ENCODE measurements at regions not wholly inside any gene's neighbourhood (a gene's known extent, or its start where the extent isn't known, plus 50 kb on each side); places are given as distances from the start of the nearest gene placed in this dataset.
A peak's percentile ranks its signal among the peaks of the same experiment; 100 is the strongest.
"Not testable (repeated sequence)": the region's sequence is repeated elsewhere in the genome, so short reads cannot be mapped to it uniquely, and the experiment has no call there.

- Histone ChIP-seq H3K36me3 (ENCODE audit: control insufficient read depth, insufficient read depth, low read length) (no peaks in the 10 kb centered on the region), H3K9me3 (ENCODE audit: control insufficient read depth, insufficient read depth, low read length) (no peaks in the 10 kb centered on the region), H3K4me1 (ENCODE audit: control insufficient read depth, insufficient read depth, low read length) (no peaks in the 10 kb centered on the region), H3K4me3 (ENCODE audit: low read depth, low read length) (no peak overlapping the region), H3K27me3 (ENCODE audit: control insufficient read depth, insufficient read depth, low read length) (no peaks in the 10 kb centered on the region), H3K27ac (ENCODE audit: low read depth, low read length) (no peak overlapping the region)
- peak in 1 of 6 donors; percentile 41 for DNase-seq (ENCODE audit: low read depth in 4 of 6, low spot score in 6 of 6)
Observed at GRCh38 chr12:61553091-61553490, 707.1 kb upstream of the USP15 start.

- H3K27me3 ChIP-seq (ENCODE audit: control insufficient read depth, insufficient read depth, low read length) = no peaks in the 10 kb centered on the region
- no peak overlapping the region for H3K27ac ChIP-seq (ENCODE audit: low read depth, low read length)
- no peaks in the 10 kb centered on the region for H3K4me1 ChIP-seq (ENCODE audit: control insufficient read depth, insufficient read depth, low read length)
- no peak overlapping the region for H3K4me3 ChIP-seq (ENCODE audit: low read depth, low read length)
- WGBS (ENCODE audit: insufficient coverage) = 75% methylated on average over 2 of the region's 6 CpGs
- DNase-seq (ENCODE audit: low read depth in 4 of 6, low spot score in 6 of 6) = peak in 1 of 6 donors; percentile 16
- H3K36me3 ChIP-seq (ENCODE audit: control insufficient read depth, insufficient read depth, low read length) = no peaks in the 10 kb centered on the region
- H3K9me3 ChIP-seq (ENCODE audit: control insufficient read depth, insufficient read depth, low read length) = no peaks in the 10 kb centered on the region
Observed at GRCh38 chr12:61554268-61555008, 705.8 kb upstream of the USP15 start.

GRCh38 chr12:61563665-61564450 lies 696.3 kb upstream of the USP15 start:
- 83% methylated on average over 1 of the region's 2 CpGs for WGBS (ENCODE audit: insufficient coverage)
- no peak overlapping the region for H3K27ac ChIP-seq (ENCODE audit: low read depth, low read length)
- H3K27me3 ChIP-seq (ENCODE audit: control insufficient read depth, insufficient read depth, low read length) = no peaks in the 10 kb centered on the region

GRCh38 chr12:61564466-61564865 lies 695.7 kb upstream of the USP15 start:
- WGBS (ENCODE audit: insufficient coverage) = no CpG with 5 or more reads among the region's 3 CpGs
- Histone ChIP-seq H3K9me3 (ENCODE audit: control insufficient read depth, insufficient read depth, low read length) (no peaks in the 10 kb centered on the region), H3K27ac (ENCODE audit: low read depth, low read length) (no peak overlapping the region), H3K4me3 (ENCODE audit: low read depth, low read length) (no peak overlapping the region), H3K27me3 (ENCODE audit: control insufficient read depth, insufficient read depth, low read length) (no peaks in the 10 kb centered on the region), H3K36me3 (ENCODE audit: control insufficient read depth, insufficient read depth, low read length) (no peaks in the 10 kb centered on the region), H3K4me1 (ENCODE audit: control insufficient read depth, insufficient read depth, low read length) (no peaks in the 10 kb centered on the region)
- peak in 1 of 6 donors; percentile 73 for DNase-seq (ENCODE audit: low read depth in 4 of 6, low spot score in 6 of 6)

More at GRCh38 chr12:61563665-61564450, 696.3 kb upstream of the USP15 start:
- H3K4me1 ChIP-seq (ENCODE audit: control insufficient read depth, insufficient read depth, low read length) = no peaks in the 10 kb centered on the region
- no peaks in the 10 kb centered on the region for H3K36me3 ChIP-seq (ENCODE audit: control insufficient read depth, insufficient read depth, low read length)
- peak in 1 of 6 donors; percentile 69 for DNase-seq (ENCODE audit: low read depth in 4 of 6, low spot score in 6 of 6)
- H3K4me3 ChIP-seq (ENCODE audit: low read depth, low read length) = no peak overlapping the region
- H3K9me3 ChIP-seq (ENCODE audit: control insufficient read depth, insufficient read depth, low read length) = no peaks in the 10 kb centered on the region

GRCh38 chr12:61566183-61566582 lies 694.0 kb upstream of the USP15 start:
- Histone ChIP-seq H3K27me3 (ENCODE audit: control insufficient read depth, insufficient read depth, low read length) (no peaks in the 10 kb centered on the region), H3K36me3 (ENCODE audit: control insufficient read depth, insufficient read depth, low read length) (no peaks in the 10 kb centered on the region), H3K9me3 (ENCODE audit: control insufficient read depth, insufficient read depth, low read length) (no peaks in the 10 kb centered on the region), H3K4me1 (ENCODE audit: control insufficient read depth, insufficient read depth, low read length) (no peaks in the 10 kb centered on the region), H3K4me3 (ENCODE audit: low read depth, low read length) (no peak overlapping the region), H3K27ac (ENCODE audit: low read depth, low read length) (no peak overlapping the region)
- DNase-seq (ENCODE audit: low read depth in 4 of 6, low spot score in 6 of 6) = no peak
- 40% methylated on average over 1 of the region's 2 CpGs for WGBS (ENCODE audit: insufficient coverage)

GRCh38 chr12:61574339-61574738 lies 685.9 kb upstream of the USP15 start:
- no peak overlapping the region for H3K4me3 ChIP-seq (ENCODE audit: low read depth, low read length)
- H3K27ac ChIP-seq (ENCODE audit: low read depth, low read length) = no peak overlapping the region
- no peaks in the 10 kb centered on the region for H3K4me1 ChIP-seq (ENCODE audit: control insufficient read depth, insufficient read depth, low read length)
- no peaks in the 10 kb centered on the region for H3K9me3 ChIP-seq (ENCODE audit: control insufficient read depth, insufficient read depth, low read length)
- no peaks in the 10 kb centered on the region for H3K27me3 ChIP-seq (ENCODE audit: control insufficient read depth, insufficient read depth, low read length)
- no peaks in the 10 kb centered on the region for H3K36me3 ChIP-seq (ENCODE audit: control insufficient read depth, insufficient read depth, low read length)
- 78% methylated on average over 2 of the region's 3 CpGs for WGBS (ENCODE audit: insufficient coverage)
- no peak for DNase-seq (ENCODE audit: low read depth in 4 of 6, low spot score in 6 of 6)

- H3K36me3 ChIP-seq (ENCODE audit: control insufficient read depth, insufficient read depth, low read length) = no peaks in the 10 kb centered on the region
Observed at GRCh38 chr12:61584943-61585342, 675.3 kb upstream of the USP15 start.

GRCh38 chr12:61590864-61591263 lies 669.3 kb upstream of the USP15 start:
- not testable (repeated sequence) for DNase-seq (ENCODE audit: low read depth in 4 of 6, low spot score in 6 of 6); H3K27ac ChIP-seq (ENCODE audit: low read depth, low read length); H3K4me3 ChIP-seq (ENCODE audit: low read depth, low read length); H3K27me3 ChIP-seq (ENCODE audit: control insufficient read depth, insufficient read depth, low read length); H3K9me3 ChIP-seq (ENCODE audit: control insufficient read depth, insufficient read depth, low read length); H3K36me3 ChIP-seq (ENCODE audit: control insufficient read depth, insufficient read depth, low read length); H3K4me1 ChIP-seq (ENCODE audit: control insufficient read depth, insufficient read depth, low read length)

More at GRCh38 chr12:61584943-61585342, 675.3 kb upstream of the USP15 start:
- Histone ChIP-seq H3K27me3 (ENCODE audit: control insufficient read depth, insufficient read depth, low read length) (no peaks in the 10 kb centered on the region), H3K27ac (ENCODE audit: low read depth, low read length) (no peak overlapping the region), H3K4me3 (ENCODE audit: low read depth, low read length) (no peak overlapping the region), H3K9me3 (ENCODE audit: control insufficient read depth, insufficient read depth, low read length) (no peaks in the 10 kb centered on the region), H3K4me1 (ENCODE audit: control insufficient read depth, insufficient read depth, low read length) (no peaks in the 10 kb centered on the region)
- no CpG with 5 or more reads among the region's 1 CpG for WGBS (ENCODE audit: insufficient coverage)
- no peak for DNase-seq (ENCODE audit: low read depth in 4 of 6, low spot score in 6 of 6)

- no peak overlapping the region for H3K4me3 ChIP-seq (ENCODE audit: low read depth, low read length)
- H3K9me3 ChIP-seq (ENCODE audit: control insufficient read depth, insufficient read depth, low read length) = no peaks in the 10 kb centered on the region
- no peaks in the 10 kb centered on the region for H3K27me3 ChIP-seq (ENCODE audit: control insufficient read depth, insufficient read depth, low read length)
- no peaks in the 10 kb centered on the region for H3K36me3 ChIP-seq (ENCODE audit: control insufficient read depth, insufficient read depth, low read length)
- H3K4me1 ChIP-seq (ENCODE audit: control insufficient read depth, insufficient read depth, low read length) = no peaks in the 10 kb centered on the region
- DNase-seq (ENCODE audit: low read depth in 4 of 6, low spot score in 6 of 6) = no peak
- no peak overlapping the region for H3K27ac ChIP-seq (ENCODE audit: low read depth, low read length)
Observed at GRCh38 chr12:61610143-61610542, 650.1 kb upstream of the USP15 start.

GRCh38 chr12:61629702-61630101 lies 630.5 kb upstream of the USP15 start:
- Histone ChIP-seq H3K36me3 (ENCODE audit: control insufficient read depth, insufficient read depth, low read length) (no peaks in the 10 kb centered on the region), H3K9me3 (ENCODE audit: control insufficient read depth, insufficient read depth, low read length) (no peaks in the 10 kb centered on the region), H3K27ac (ENCODE audit: low read depth, low read length) (no peak overlapping the region), H3K27me3 (ENCODE audit: control insufficient read depth, insufficient read depth, low read length) (no peaks in the 10 kb centered on the region), H3K4me1 (ENCODE audit: control insufficient read depth, insufficient read depth, low read length) (no peaks in the 10 kb centered on the region), H3K4me3 (ENCODE audit: low read depth, low read length) (no peak overlapping the region)
- DNase-seq (ENCODE audit: low read depth in 4 of 6, low spot score in 6 of 6) = no peak
- WGBS (ENCODE audit: insufficient coverage) = no CpG with 5 or more reads among the region's 2 CpGs
